Activated CD8-positive, alpha-beta T cell treated with anti-CD3 and anti-CD28 coated beads for 36 hours (primary cell): ENCODE measurements at regions not wholly inside any gene's neighbourhood (a gene's known extent, or its start where the extent isn't known, plus 50 kb on each side); places are given as distances from the start of the nearest gene placed in this dataset.

Source experiments
- ATAC-seq: fragments of 200-7000 bp; cut with Tn5 transposase; one replicate; pipeline ENCODE4 v1.10.0; 2021; ENCODE audit warnings: mild to moderate bottlenecking, moderate library complexity
- CTCF ChIA-PET: fragments of 350-600 bp; sonication (Branson Sonifier 250); formaldehyde crosslinking; loops from one replicate; lab custom pipeline; 2021; ENCODE audit warnings: antibody characterized with exemption; lab: Charles Lee
- POLR2A ChIA-PET: fragments of 350-600 bp; sonication (Branson Sonifier 250); formaldehyde crosslinking; loops from one replicate; lab custom pipeline; 2021; ENCODE audit warnings: antibody characterized with exemption; lab: Charles Lee
- DNase-seq: peaks from one replicate; pipeline ENCODE4 v3.0.0-alpha.2; 2020
- H3K27ac Mint-ChIP-seq: one replicate; pipeline ENCODE4 v1.8.0; 2021; ENCODE audit warnings: mild to moderate bottlenecking, mixed read lengths
- H3K27me3 Mint-ChIP-seq: one replicate; pipeline ENCODE4 v1.8.0; 2021; ENCODE audit warnings: mixed read lengths
- H3K36me3 Mint-ChIP-seq: one replicate; pipeline ENCODE4 v1.8.0; 2021; ENCODE audit warnings: low read depth, mixed read lengths
- H3K4me1 Mint-ChIP-seq: one replicate; pipeline ENCODE4 v1.8.0; 2021; ENCODE audit warnings: low read depth, mixed read lengths
- H3K4me3 Mint-ChIP-seq: one replicate; pipeline ENCODE4 v1.8.0; 2021; ENCODE audit warnings: mild to moderate bottlenecking, moderate library complexity, mixed read lengths
- H3K9me3 Mint-ChIP-seq: one replicate; pipeline ENCODE4 v1.8.0; 2021; ENCODE audit warnings: mixed read lengths
- CTCF ChIP-seq: fragments of 200-600 bp; IDR thresholded peaks from one replicate; pipeline ENCODE4 v1.8.0; 2022; ENCODE audit warnings: antibody characterized with exemption, mild to moderate bottlenecking
- intact Hi-C: fragments of 100-400 bp; cut with micrococcal nuclease; formaldehyde crosslinking; loops from one replicate; pipeline ENCODE4 v1.10.0; 2022

- ATAC-seq (no peak), DNase-seq (no peak)
- no peaks in the 10 kb centered on the region for H3K36me3 Mint-ChIP-seq
- no peak overlapping the region for H3K4me3 Mint-ChIP-seq
- no peaks in the 10 kb centered on the region for H3K9me3 Mint-ChIP-seq
- H3K27ac Mint-ChIP-seq: no peak overlapping the region
- H3K27me3 Mint-ChIP-seq: peaks cover 35% of the 10 kb centered on the region
- CTCF ChIA-PET: interaction anchor here (0.9 kb wide), 1 partner anchor 9 kb away, joined by 3 read pairs; no protein-coding TSS in a partner anchor
- POLR2A ChIA-PET: no interaction called here
- intact Hi-C loops: no loop called here
- peaks cover 7% of the 10 kb centered on the region for H3K4me1 Mint-ChIP-seq
- TF ChIP-seq CTCF: no peak
These were observed 113.1 kb upstream of the FANCL start for GRCh38 chr2:58354230-58354629.

- Mint-ChIP-seq H3K4me1 (peaks cover 7% of the 10 kb centered on the region), H3K4me3 (no peak overlapping the region), H3K36me3 (no peaks in the 10 kb centered on the region), H3K27me3 (peaks cover 36% of the 10 kb centered on the region), H3K27ac (no peak overlapping the region), H3K9me3 (no peaks in the 10 kb centered on the region)
- ATAC-seq: peak; percentile 89
- no peak for TF ChIP-seq CTCF
- peak; percentile 14 for DNase-seq
- CTCF ChIA-PET: no interaction called here
- intact Hi-C loops: no loop called here
- POLR2A ChIA-PET: no interaction called here
These were observed 109.4 kb upstream of the FANCL start for GRCh38 chr2:58350484-58350883.

GRCh38 chr2:58347810-58348209, 106.7 kb upstream of the FANCL start:
- CTCF ChIA-PET: no interaction called here
- H3K4me3 Mint-ChIP-seq: no peak overlapping the region
- no peak overlapping the region for H3K27ac Mint-ChIP-seq
- H3K9me3 Mint-ChIP-seq: peaks cover 3% of the 10 kb centered on the region
- H3K4me1 Mint-ChIP-seq: peaks cover 7% of the 10 kb centered on the region
- intact Hi-C loops: no loop called here
- no peak for DNase-seq
- ATAC-seq: no peak
- no peaks in the 10 kb centered on the region for H3K36me3 Mint-ChIP-seq
- H3K27me3 Mint-ChIP-seq: peaks cover 22% of the 10 kb centered on the region
- POLR2A ChIA-PET: no interaction called here
- no peak for TF ChIP-seq CTCF

- intact Hi-C loops: no loop called here
- no peaks in the 10 kb centered on the region for H3K36me3 Mint-ChIP-seq
- POLR2A ChIA-PET: no interaction called here
- peaks cover 14% of the 10 kb centered on the region for H3K9me3 Mint-ChIP-seq
- H3K4me1 Mint-ChIP-seq: no peaks in the 10 kb centered on the region
- peaks cover 11% of the 10 kb centered on the region for H3K27me3 Mint-ChIP-seq
- CTCF ChIA-PET: no interaction called here
- TF ChIP-seq CTCF: no peak
- DNase-seq: no peak
- H3K4me3 Mint-ChIP-seq: no peak overlapping the region
- no peak overlapping the region for H3K27ac Mint-ChIP-seq
- no peak for ATAC-seq
These were observed 99.9 kb upstream of the FANCL start for GRCh38 chr2:58341047-58341446.

- DNase-seq: no peak
- POLR2A ChIA-PET: no interaction called here
- Mint-ChIP-seq H3K4me1 (no peaks in the 10 kb centered on the region), H3K27ac (no peak overlapping the region), H3K36me3 (no peaks in the 10 kb centered on the region), H3K27me3 (peaks cover 14% of the 10 kb centered on the region), H3K4me3 (no peak overlapping the region), H3K9me3 (peaks cover 14% of the 10 kb centered on the region)
- intact Hi-C loops: no loop called here
- CTCF ChIA-PET: no interaction called here
- TF ChIP-seq CTCF: no peak
- ATAC-seq: no peak
These were observed 98.6 kb upstream of the FANCL start for GRCh38 chr2:58339548-58340243.
